Ovary (tissue), 3 donors: ENCODE measurements at regions not wholly inside any gene's neighbourhood (a gene's known extent, or its start where the extent isn't known, plus 50 kb on each side); places are given as distances from the start of the nearest gene placed in this dataset.

Experiments used
- POLR2A ChIP-seq: fragments of 450-650 bp; IDR thresholded peaks from one replicate; pipeline ENCODE4 v1.6.1; 2017; ENCODE audit warnings: antibody characterized with exemption, mild to moderate bottlenecking, moderate library complexity
- TF ChIP-seq, protein P1 (sequence below), 3 donors: fragments of 450-650 bp in 2 of 3; fragments of 200-600 bp in 1 of 3; IDR thresholded peaks; one replicate each; pipeline versions ENCODE4 v1.5.1 to v1.8.0; 2016 to 2022; ENCODE audit warnings: antibody characterized with exemption in 3 of 3, mild to moderate bottlenecking in 1 of 3
- donor health status: DM: no; HTN: no; CAD: no.

DNA sequence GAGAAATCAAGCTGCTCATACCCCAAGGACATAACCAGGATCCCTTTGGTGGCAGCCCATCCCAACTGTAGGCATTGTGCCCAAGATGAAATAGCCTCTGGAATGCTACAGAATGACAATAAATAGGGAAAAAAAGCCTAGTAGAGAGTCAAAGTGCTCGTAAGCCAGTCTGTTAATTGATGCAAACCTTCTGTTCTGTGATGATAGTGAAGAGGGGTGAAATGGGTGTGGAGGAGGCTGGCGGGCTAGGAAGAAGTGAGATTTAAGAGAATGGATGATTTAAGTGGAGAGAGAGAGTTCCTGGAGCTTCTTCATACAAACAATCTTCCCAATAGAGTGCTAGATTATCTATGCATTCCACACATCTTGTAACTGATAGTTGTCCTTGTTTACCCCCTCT lies 301.0 kb upstream of the PCSK5 start:
- TF ChIP-seq POLR2A = no peak
- TF ChIP-seq, protein P1, sequence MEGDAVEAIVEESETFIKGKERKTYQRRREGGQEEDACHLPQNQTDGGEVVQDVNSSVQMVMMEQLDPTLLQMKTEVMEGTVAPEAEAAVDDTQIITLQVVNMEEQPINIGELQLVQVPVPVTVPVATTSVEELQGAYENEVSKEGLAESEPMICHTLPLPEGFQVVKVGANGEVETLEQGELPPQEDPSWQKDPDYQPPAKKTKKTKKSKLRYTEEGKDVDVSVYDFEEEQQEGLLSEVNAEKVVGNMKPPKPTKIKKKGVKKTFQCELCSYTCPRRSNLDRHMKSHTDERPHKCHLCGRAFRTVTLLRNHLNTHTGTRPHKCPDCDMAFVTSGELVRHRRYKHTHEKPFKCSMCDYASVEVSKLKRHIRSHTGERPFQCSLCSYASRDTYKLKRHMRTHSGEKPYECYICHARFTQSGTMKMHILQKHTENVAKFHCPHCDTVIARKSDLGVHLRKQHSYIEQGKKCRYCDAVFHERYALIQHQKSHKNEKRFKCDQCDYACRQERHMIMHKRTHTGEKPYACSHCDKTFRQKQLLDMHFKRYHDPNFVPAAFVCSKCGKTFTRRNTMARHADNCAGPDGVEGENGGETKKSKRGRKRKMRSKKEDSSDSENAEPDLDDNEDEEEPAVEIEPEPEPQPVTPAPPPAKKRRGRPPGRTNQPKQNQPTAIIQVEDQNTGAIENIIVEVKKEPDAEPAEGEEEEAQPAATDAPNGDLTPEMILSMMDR (IDR thresholded peaks at IDR 0.05) = no peak
